ENCODE measurements at regions not wholly inside any gene's neighbourhood (a gene's known extent, or its start where the extent isn't known, plus 50 kb on each side); places are given as distances from the start of the nearest gene placed in this dataset.

DNA sequence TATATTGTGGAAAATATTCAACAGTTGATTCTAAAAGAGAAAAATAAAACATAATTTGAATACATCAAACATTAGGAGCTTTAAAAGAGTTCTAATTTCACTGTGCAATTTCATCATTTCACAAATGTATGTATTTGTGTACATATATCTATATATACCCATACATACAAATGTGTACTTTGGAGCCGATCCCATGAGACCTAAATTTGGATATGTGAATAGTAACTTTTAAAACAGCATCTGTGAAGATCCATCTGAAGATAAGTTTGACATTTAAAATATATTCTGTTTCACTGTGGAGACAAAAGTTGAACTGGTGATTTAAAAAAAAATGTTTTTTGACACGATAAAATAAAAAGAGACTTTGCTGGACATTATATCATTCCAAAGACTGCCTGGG, 374.0 kb downstream of the TMA16 start:
- TF ChIP-seq, protein P1, sequence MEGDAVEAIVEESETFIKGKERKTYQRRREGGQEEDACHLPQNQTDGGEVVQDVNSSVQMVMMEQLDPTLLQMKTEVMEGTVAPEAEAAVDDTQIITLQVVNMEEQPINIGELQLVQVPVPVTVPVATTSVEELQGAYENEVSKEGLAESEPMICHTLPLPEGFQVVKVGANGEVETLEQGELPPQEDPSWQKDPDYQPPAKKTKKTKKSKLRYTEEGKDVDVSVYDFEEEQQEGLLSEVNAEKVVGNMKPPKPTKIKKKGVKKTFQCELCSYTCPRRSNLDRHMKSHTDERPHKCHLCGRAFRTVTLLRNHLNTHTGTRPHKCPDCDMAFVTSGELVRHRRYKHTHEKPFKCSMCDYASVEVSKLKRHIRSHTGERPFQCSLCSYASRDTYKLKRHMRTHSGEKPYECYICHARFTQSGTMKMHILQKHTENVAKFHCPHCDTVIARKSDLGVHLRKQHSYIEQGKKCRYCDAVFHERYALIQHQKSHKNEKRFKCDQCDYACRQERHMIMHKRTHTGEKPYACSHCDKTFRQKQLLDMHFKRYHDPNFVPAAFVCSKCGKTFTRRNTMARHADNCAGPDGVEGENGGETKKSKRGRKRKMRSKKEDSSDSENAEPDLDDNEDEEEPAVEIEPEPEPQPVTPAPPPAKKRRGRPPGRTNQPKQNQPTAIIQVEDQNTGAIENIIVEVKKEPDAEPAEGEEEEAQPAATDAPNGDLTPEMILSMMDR (IDR thresholded peaks at IDR 0.05) = no peak
- TF ChIP-seq POLR2A (IDR thresholded peaks at IDR 0.05) = no peak

All from body of pancreas (tissue), 4 donors.